ENCODE measurements at regions not wholly inside any gene's neighbourhood (a gene's known extent, or its start where the extent isn't known, plus 50 kb on each side); places are given as distances from the start of the nearest gene placed in this dataset.

DNA sequence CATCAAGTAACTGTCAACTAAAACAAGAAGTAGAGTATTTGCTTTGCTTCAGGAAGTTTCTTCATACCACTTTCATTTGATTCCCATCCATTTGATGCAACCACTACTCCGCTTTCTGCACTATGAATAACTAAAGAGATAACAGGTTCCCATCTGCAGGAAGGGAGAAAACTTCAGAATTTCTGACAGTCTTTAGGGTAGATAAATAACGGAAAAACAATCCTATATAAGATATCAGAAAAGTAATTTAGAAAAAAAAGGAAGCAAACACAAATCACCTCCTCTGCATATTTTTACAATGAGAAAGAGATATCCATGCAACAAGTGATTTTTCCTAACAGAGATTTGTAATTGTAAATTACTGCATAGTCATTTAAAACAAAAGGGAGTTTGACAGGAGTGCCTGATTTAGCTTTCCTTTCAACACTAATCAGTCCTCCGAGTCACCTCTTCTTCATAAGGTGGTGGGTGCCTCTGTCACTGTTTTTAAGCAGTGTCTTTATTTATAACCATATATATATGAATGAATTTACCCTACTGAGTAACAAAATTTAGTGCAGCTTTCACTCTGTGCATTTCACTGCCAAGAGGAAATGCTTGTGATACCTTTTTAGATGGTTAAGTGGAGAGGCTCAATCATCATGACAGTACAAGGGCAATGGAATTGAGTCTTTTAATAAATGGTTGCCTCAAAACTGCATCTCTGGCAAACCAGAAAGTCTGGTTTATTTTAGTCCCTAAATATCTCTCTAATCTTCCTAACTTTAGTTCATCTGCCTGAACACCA, 1920.4 kb downstream of the MRPL39 start:
- no peaks in the 10 kb centered on the region for H3K36me3 ChIP-seq (ENCODE audit: insufficient read depth, low read length)
- no peaks in the 10 kb centered on the region for H3K4me1 ChIP-seq (ENCODE audit: control insufficient read depth, insufficient read depth, low read length)
- no peaks in the 10 kb centered on the region for H3K27me3 ChIP-seq (ENCODE audit: control insufficient read depth, insufficient read depth, low read length)
- H3K4me3 ChIP-seq (ENCODE audit: low read length), result no peak overlapping the region
- H3K9ac ChIP-seq (ENCODE audit: low read depth, low read length), result no peak overlapping the region
- no peaks in the 10 kb centered on the region for H3K9me3 ChIP-seq (replicated peaks; ENCODE audit: low read length)
- H3K4me2 ChIP-seq (ENCODE audit: low read length), result no peak overlapping the region

DNA sequence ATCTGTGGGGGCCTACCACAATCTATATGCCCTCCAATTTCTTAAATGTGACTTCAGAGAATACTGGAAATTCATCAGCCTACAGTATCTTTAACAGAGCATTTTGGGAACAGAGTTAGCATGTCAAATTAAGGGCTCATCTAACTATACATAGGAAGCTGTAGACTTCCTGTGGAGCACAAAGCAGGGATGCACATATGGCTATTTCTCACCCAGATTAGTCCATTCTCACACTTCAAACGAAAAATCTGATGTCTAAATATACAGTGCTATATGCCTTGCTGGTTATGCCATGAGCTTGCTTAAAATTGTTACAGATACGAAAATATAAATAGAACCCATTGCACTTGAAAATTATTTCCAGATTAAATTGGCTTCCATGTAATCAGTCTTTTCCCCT, 1922.8 kb downstream of the MRPL39 start:
- H3K4me1 ChIP-seq (ENCODE audit: control insufficient read depth, insufficient read depth, low read length), result no peaks in the 10 kb centered on the region
- no peak overlapping the region for H3K4me2 ChIP-seq (ENCODE audit: low read length)
- H3K36me3 ChIP-seq (ENCODE audit: insufficient read depth, low read length), result no peaks in the 10 kb centered on the region
- no peak overlapping the region for H3K4me3 ChIP-seq (ENCODE audit: low read length)
- no peak overlapping the region for H3K9ac ChIP-seq (ENCODE audit: low read depth, low read length)
- H3K27me3 ChIP-seq (ENCODE audit: control insufficient read depth, insufficient read depth, low read length), result no peaks in the 10 kb centered on the region
- no peaks in the 10 kb centered on the region for H3K9me3 ChIP-seq (replicated peaks; ENCODE audit: low read length)

DNA sequence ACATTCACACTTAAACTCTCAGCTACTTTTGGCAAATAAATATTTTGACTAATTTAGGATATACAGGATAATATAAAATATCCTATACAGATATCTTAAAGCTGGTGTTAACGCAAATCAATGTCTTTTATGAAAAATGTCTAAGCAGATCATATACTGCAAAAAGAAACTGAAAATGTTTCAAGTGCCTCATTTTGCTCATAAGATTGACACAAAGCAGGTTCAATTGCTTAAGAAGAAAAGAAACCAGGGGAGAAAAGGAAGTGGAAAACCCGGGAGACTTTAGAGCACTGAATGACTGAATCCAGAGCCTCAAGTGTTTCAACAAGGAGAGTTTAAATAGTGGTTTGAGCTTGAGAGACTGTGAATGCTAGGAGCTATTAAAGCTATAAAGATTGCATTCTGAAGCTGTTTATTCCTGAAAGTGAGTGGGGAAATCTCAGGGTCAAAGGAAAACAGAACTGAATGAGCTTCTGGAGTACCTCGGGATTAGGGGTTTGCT, 1943.0 kb downstream of the MRPL39 start:
- H3K4me3 ChIP-seq (ENCODE audit: low read length), result no peak overlapping the region
- no peaks in the 10 kb centered on the region for H3K27me3 ChIP-seq (ENCODE audit: control insufficient read depth, insufficient read depth, low read length)
- H3K4me1 ChIP-seq (ENCODE audit: control insufficient read depth, insufficient read depth, low read length), result no peaks in the 10 kb centered on the region
- no peaks in the 10 kb centered on the region for H3K9me3 ChIP-seq (replicated peaks; ENCODE audit: low read length)
- H3K36me3 ChIP-seq (ENCODE audit: insufficient read depth, low read length), result no peaks in the 10 kb centered on the region
- H3K4me2 ChIP-seq (ENCODE audit: low read length), result no peak overlapping the region
- H3K9ac ChIP-seq (ENCODE audit: low read depth, low read length), result no peak overlapping the region

DNA sequence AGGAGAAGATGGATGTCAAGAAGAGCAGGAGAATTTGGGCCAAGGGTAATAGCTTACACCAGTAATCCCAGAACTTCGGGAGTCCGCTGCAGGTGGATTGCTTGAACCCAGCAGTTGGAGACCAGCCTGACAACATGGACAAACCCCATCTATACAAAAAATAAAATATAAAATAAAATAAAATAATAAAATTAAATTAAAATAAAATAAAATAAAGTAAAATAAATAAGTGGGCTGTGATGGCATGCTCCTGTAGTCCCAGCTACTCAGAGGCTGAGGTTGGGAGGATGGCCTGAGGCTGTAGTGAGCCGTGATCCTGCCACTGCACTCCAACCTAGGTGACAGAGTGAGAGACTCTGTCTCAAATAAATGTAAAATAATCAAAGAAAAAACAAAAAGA, 1946.7 kb downstream of the MRPL39 start:
- Histone ChIP-seq H3K4me3 (ENCODE audit: low read length) (no peak overlapping the region), H3K9me3 (replicated peaks; ENCODE audit: low read length) (no peaks in the 10 kb centered on the region), H3K36me3 (ENCODE audit: insufficient read depth, low read length) (no peaks in the 10 kb centered on the region), H3K4me1 (ENCODE audit: control insufficient read depth, insufficient read depth, low read length) (no peaks in the 10 kb centered on the region), H3K9ac (ENCODE audit: low read depth, low read length) (no peak overlapping the region), H3K4me2 (ENCODE audit: low read length) (no peak overlapping the region), H3K27me3 (ENCODE audit: control insufficient read depth, insufficient read depth, low read length) (no peaks in the 10 kb centered on the region)

DNA sequence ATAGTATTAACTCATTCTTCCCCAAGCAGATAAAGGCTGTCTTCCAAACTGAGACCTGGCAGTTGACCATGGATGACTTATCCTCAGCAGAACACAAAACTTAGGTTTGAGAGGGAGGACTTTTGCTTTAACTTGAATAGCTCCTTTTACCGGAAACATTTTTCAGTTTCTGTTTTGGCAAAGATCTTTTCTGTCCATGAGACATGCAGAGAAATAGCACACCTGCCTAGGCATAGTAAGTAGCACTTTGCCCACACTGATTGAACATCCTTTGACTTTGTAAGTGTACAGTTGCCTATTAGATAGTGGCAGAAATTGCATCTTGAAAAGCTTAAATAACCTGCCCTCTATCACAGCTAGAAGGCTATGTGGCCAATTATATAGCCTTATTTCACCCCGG, 1962.5 kb downstream of the MRPL39 start:
- H3K4me1 ChIP-seq (ENCODE audit: control insufficient read depth, insufficient read depth, low read length), result no peaks in the 10 kb centered on the region
- H3K9ac ChIP-seq (ENCODE audit: low read depth, low read length), result no peak overlapping the region
- H3K4me3 ChIP-seq (ENCODE audit: low read length), result no peak overlapping the region
- H3K27me3 ChIP-seq (ENCODE audit: control insufficient read depth, insufficient read depth, low read length), result no peaks in the 10 kb centered on the region
- H3K4me2 ChIP-seq (ENCODE audit: low read length), result no peak overlapping the region
- H3K36me3 ChIP-seq (ENCODE audit: insufficient read depth, low read length), result no peaks in the 10 kb centered on the region
- H3K9me3 ChIP-seq (replicated peaks; ENCODE audit: low read length), result no peaks in the 10 kb centered on the region

DNA sequence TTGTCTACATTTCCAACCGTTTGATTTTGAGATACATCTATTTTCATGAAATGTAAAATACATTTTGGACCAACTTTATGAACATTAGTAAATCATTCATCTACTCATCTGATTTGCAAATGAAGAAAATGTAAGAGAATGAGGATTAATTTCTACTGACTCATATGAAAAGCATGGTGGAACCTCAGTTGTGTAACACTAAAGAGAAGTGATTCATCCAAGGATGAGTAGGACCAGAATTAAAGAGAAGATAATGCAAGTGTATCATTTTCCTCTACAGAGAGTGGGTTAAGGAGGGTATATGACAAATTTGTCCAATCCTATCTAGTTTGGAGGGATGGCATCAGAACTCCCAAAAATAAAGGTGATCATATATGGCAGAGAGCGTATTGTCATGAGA, 1967.6 kb downstream of the MRPL39 start:
- Histone ChIP-seq H3K4me2 (ENCODE audit: low read length) (no peak overlapping the region), H3K36me3 (ENCODE audit: insufficient read depth, low read length) (no peaks in the 10 kb centered on the region), H3K9me3 (replicated peaks; ENCODE audit: low read length) (no peaks in the 10 kb centered on the region), H3K4me1 (ENCODE audit: control insufficient read depth, insufficient read depth, low read length) (no peaks in the 10 kb centered on the region), H3K9ac (ENCODE audit: low read depth, low read length) (no peak overlapping the region), H3K4me3 (ENCODE audit: low read length) (no peak overlapping the region), H3K27me3 (ENCODE audit: control insufficient read depth, insufficient read depth, low read length) (no peaks in the 10 kb centered on the region)

DNA sequence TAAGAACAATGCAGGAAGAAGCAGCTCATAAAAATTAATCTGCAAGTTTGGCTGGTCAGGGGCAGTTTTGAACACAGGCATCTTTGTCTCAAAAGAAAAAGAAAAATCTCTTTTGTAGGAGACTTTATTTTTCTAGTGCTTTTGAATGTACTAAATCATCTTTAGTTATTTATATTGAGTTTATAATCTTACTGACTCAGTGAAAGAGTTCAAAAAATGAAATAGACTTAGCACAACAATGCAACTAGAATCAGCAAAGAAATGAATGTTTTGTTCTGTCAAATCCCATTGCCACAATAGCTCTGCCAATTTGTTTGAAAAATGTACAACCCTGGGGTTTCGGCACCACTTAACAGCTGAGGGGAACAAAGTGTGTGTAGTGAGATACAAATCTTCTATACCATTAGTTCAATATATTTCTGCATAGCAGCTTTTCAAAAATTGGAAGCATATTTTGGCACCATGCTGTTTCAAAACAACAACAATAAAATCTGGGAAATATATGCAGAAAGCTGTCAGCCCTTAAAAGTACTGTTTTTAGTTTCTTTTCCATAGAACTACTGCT, 1969.1 kb downstream of the MRPL39 start:
- Histone ChIP-seq H3K4me1 (ENCODE audit: control insufficient read depth, insufficient read depth, low read length) (no peaks in the 10 kb centered on the region), H3K27me3 (ENCODE audit: control insufficient read depth, insufficient read depth, low read length) (no peaks in the 10 kb centered on the region), H3K9ac (ENCODE audit: low read depth, low read length) (no peak overlapping the region), H3K4me2 (ENCODE audit: low read length) (no peak overlapping the region), H3K36me3 (ENCODE audit: insufficient read depth, low read length) (no peaks in the 10 kb centered on the region), H3K4me3 (ENCODE audit: low read length) (no peak overlapping the region), H3K9me3 (replicated peaks; ENCODE audit: low read length) (no peaks in the 10 kb centered on the region)

DNA sequence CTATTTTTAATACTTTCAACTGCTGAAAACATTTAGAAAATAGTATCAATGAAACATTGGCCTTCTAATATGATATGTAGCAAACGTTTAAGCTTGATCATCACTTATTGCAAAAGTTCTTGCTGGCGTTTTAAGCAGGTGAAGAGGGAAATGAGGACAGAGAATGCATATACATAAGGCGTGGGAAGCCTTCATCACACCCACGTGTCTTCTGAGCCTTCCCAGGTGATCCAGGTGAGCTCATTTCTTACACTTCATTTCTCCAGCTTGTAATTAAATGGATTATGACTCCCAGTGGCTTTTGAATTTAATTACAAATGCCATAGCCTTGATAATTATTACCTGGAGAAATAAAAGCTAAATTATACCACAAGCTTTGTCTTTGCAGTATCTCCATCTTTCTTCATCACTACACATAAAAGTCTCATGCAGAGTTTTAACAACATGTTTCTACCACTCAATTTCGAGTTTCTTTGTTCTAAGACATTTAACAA, 1973.8 kb downstream of the MRPL39 start:
- Histone ChIP-seq H3K9ac (ENCODE audit: low read depth, low read length) (no peak overlapping the region), H3K9me3 (replicated peaks; ENCODE audit: low read length) (no peaks in the 10 kb centered on the region), H3K4me3 (ENCODE audit: low read length) (no peak overlapping the region), H3K4me2 (ENCODE audit: low read length) (no peak overlapping the region), H3K4me1 (ENCODE audit: control insufficient read depth, insufficient read depth, low read length) (no peaks in the 10 kb centered on the region), H3K36me3 (ENCODE audit: insufficient read depth, low read length) (no peaks in the 10 kb centered on the region), H3K27me3 (ENCODE audit: control insufficient read depth, insufficient read depth, low read length) (no peaks in the 10 kb centered on the region)

DNA sequence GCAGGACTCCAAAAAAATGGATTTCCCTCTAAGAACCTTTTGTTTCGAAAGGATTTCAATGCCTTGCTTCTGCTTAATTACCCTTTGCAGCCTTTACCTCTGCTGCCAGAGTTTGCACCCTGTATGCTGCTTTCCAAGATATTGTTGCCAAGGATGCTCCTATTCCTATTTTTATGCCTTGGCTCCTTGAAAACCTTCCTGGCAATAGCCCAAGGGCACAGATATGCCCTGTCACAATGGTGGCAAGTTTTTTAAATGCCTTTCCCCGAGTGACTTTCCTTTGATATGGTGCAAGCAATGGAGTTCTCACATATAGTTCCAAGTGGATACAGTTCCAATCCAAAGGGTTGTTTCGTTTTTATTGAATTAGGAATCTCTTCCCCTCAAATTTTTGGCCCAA, 1983.0 kb downstream of the MRPL39 start:
- no peaks in the 10 kb centered on the region for H3K4me1 ChIP-seq (ENCODE audit: control insufficient read depth, insufficient read depth, low read length)
- H3K4me2 ChIP-seq (ENCODE audit: low read length), result no peak overlapping the region
- no peak overlapping the region for H3K9ac ChIP-seq (ENCODE audit: low read depth, low read length)
- no peaks in the 10 kb centered on the region for H3K36me3 ChIP-seq (ENCODE audit: insufficient read depth, low read length)
- no peaks in the 10 kb centered on the region for H3K9me3 ChIP-seq (replicated peaks; ENCODE audit: low read length)
- no peaks in the 10 kb centered on the region for H3K27me3 ChIP-seq (ENCODE audit: control insufficient read depth, insufficient read depth, low read length)
- no peak overlapping the region for H3K4me3 ChIP-seq (ENCODE audit: low read length)

DNA sequence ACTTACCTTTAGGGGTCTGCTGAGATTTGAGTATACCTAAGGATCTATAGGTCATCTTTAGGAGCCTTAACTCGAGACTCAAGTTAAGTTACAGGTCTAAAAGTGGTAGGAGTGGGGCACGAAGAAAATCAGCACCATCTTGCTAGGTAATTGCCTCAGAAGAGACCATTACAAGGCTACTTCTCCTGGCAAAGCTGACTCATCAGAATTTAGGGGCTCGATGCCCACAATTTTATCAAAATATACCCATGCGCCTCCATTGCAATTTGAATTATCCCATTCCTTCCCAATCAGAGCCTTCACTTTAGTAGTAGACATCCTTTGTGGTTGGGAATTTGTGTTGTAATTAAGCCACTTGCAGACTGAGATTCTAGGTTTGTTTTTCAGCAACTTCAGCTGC, 1994.3 kb downstream of the MRPL39 start:
- H3K9ac ChIP-seq (ENCODE audit: low read depth, low read length), result no peak overlapping the region
- no peaks in the 10 kb centered on the region for H3K4me1 ChIP-seq (ENCODE audit: control insufficient read depth, insufficient read depth, low read length)
- no peaks in the 10 kb centered on the region for H3K27me3 ChIP-seq (ENCODE audit: control insufficient read depth, insufficient read depth, low read length)
- no peak overlapping the region for H3K4me3 ChIP-seq (ENCODE audit: low read length)
- no peaks in the 10 kb centered on the region for H3K9me3 ChIP-seq (replicated peaks; ENCODE audit: low read length)
- H3K4me2 ChIP-seq (ENCODE audit: low read length), result no peak overlapping the region
- no peaks in the 10 kb centered on the region for H3K36me3 ChIP-seq (ENCODE audit: insufficient read depth, low read length)

DNA sequence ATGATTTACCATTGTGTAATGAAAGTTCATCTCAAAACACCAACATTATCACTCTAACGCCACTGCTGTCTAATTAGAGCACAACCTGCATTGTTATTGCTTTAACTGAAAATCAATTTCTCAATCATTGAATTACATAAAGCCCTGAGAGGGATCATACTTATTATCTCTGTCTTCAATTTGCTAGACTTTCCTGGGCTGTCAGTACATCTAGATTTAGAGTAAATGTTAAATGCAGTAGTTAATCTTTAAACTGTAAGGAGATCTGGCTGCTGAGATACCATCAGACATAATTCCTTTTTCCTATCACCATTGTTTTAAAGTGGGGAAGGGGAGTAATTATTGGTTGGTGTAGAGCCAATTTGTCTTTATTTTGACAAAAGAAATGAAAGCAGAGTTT, 1995.1 kb downstream of the MRPL39 start:
- H3K27me3 ChIP-seq (ENCODE audit: control insufficient read depth, insufficient read depth, low read length), result no peaks in the 10 kb centered on the region
- no peak overlapping the region for H3K4me2 ChIP-seq (ENCODE audit: low read length)
- no peaks in the 10 kb centered on the region for H3K4me1 ChIP-seq (ENCODE audit: control insufficient read depth, insufficient read depth, low read length)
- H3K9me3 ChIP-seq (replicated peaks; ENCODE audit: low read length), result no peaks in the 10 kb centered on the region
- H3K9ac ChIP-seq (ENCODE audit: low read depth, low read length), result no peak overlapping the region
- H3K4me3 ChIP-seq (ENCODE audit: low read length), result no peak overlapping the region
- H3K36me3 ChIP-seq (ENCODE audit: insufficient read depth, low read length), result no peaks in the 10 kb centered on the region
